Liver (tissue), 8 donors: ENCODE measurements at regions not wholly inside any gene's neighbourhood (a gene's known extent, or its start where the extent isn't known, plus 50 kb on each side); places are given as distances from the start of the nearest gene placed in this dataset.
"Not testable (repeated sequence)": the region's sequence is repeated elsewhere in the genome, so short reads cannot be mapped to it uniquely, and the experiment has no call there.

Experiments
- DNase-seq: peaks from one replicate; pipeline ENCODE4 v3.0.0-alpha.2; 2017; ENCODE audit warnings: low spot score
- H3K27ac ChIP-seq, 2 donors: one replicate each; pipeline ENCODE4 v1.7.0; 2013; ENCODE audit warnings: inconsistent platforms in 2 of 2, low read length in 2 of 2, control low read depth in 1 of 2, low read depth in 1 of 2, mild to moderate bottlenecking in 1 of 2
- H3K27me3 ChIP-seq, 4 donors: one replicate each; pipeline versions ENCODE4 v1.6.1 to v1.7.0; 2013; ENCODE audit warnings: low read length in 3 of 4, inconsistent platforms in 1 of 4, mild to moderate bottlenecking in 1 of 4, moderate library complexity in 1 of 4; ENCODE audit not compliant: control insufficient read depth in 4 of 4, insufficient read depth in 4 of 4
- H3K36me3 ChIP-seq, 4 donors: one replicate each; pipeline versions ENCODE4 v1.6.1 to v1.7.0; 2013; ENCODE audit warnings: low read length in 3 of 4, mild to moderate bottlenecking in 3 of 4, low read depth in 1 of 4, moderate library complexity in 1 of 4; ENCODE audit not compliant: control insufficient read depth in 4 of 4, insufficient read depth in 3 of 4
- H3K4me1 ChIP-seq, 4 donors: one replicate each; pipeline versions ENCODE4 v1.6.1 to v1.7.0; 2013; ENCODE audit warnings: low read length in 3 of 4, mild to moderate bottlenecking in 3 of 4, moderate library complexity in 1 of 4; ENCODE audit not compliant: control insufficient read depth in 4 of 4, insufficient read depth in 4 of 4
- H3K4me3 ChIP-seq, 3 donors: one replicate each; pipeline versions ENCODE4 v1.6.1 to v1.7.0; 2013; ENCODE audit warnings: low read length in 3 of 3, control low read depth in 1 of 3, low read depth in 1 of 3, mild to moderate bottlenecking in 1 of 3
- H3K9ac ChIP-seq, 2 donors: one replicate each; pipeline ENCODE4 v1.7.0; 2013; ENCODE audit warnings: low read length in 2 of 2, mild to moderate bottlenecking in 2 of 2, moderate library complexity in 2 of 2, control low read depth in 1 of 2, low read depth in 1 of 2
- H3K9me3 ChIP-seq, 4 donors: one replicate each; pipeline versions ENCODE4 v1.6.1 to v1.7.0; 2013; ENCODE audit warnings: low read length in 3 of 4; ENCODE audit not compliant: control insufficient read depth in 4 of 4
- ATF3 ChIP-seq: IDR thresholded peaks from 2 replicates; pipeline ENCODE4 v1.6.1; 2016; ENCODE audit warnings: antibody characterized with exemption
- CTCF ChIP-seq: fragments of 150-350 bp; IDR thresholded peaks from 2 replicates; pipeline ENCODE4 v1.5.1; 2017; ENCODE audit warnings: improper control_type of control experiment, low read depth, low read length; ENCODE audit not compliant: missing input control
- EGR1 ChIP-seq, 2 donors: IDR thresholded peaks; 2 replicates each; pipeline ENCODE4 v1.6.1; 2016 to 2018; ENCODE audit warnings: antibody characterized with exemption in 2 of 2, low read depth in 2 of 2
- RXRA ChIP-seq, 2 donors: IDR thresholded peaks; 2 replicates each; pipeline ENCODE4 v1.6.1; 2017 to 2018; ENCODE audit warnings: antibody characterized with exemption in 2 of 2, mild to moderate bottlenecking in 1 of 2
- SP1 ChIP-seq: IDR thresholded peaks from 2 replicates; pipeline ENCODE4 v1.6.1; 2018; ENCODE audit warnings: antibody characterized with exemption, mild to moderate bottlenecking
- TAF1 ChIP-seq: conservative IDR thresholded peaks from 2 replicates; pipeline ENCODE4 v1.6.1; 2016; ENCODE audit warnings: antibody characterized with exemption, mild to moderate bottlenecking
- YY1 ChIP-seq: IDR thresholded peaks from 2 replicates; pipeline ENCODE4 v1.6.1; 2016; ENCODE audit warnings: antibody characterized with exemption, mild to moderate bottlenecking
- ZBTB33 ChIP-seq: IDR thresholded peaks from 2 replicates; pipeline ENCODE4 v1.6.1; 2016; ENCODE audit warnings: antibody characterized with exemption
- whole genome bisulfite sequencing: extraction: QIAGEN DNeasy Blood & Tissue Kit; methylation state at CpG from one replicate; pipeline ENCODE4 v1.1.7; 2013; 5-methylcytosine and 5-hydroxymethylcytosine counted together
- donor health status: healthy.
- donor health status: healthy.
- donor health status: healthy.
- donor health status: healthy.
- donor health status: healthy.

GRCh38 chr11:34819740-34820482 lies 96.3 kb downstream of the APIP start:
- TF ChIP-seq YY1 (no peak), CTCF (no peak), RXRA (IDR thresholded peaks at IDR 0.05) (no peak), TAF1 (no peak), EGR1 (IDR thresholded peaks at IDR 0.05; ENCODE audit: low read depth in 2 of 2) (no peak), ATF3 (no peak), SP1 (no peak)
- no peaks in the 10 kb centered on the region for H3K36me3 ChIP-seq
- peaks cover 0 to 17% (median 10%) of the 10 kb centered on the region in 4 donors for H3K4me1 ChIP-seq
- DNase-seq = no peak
- H3K27ac ChIP-seq = no peak overlapping the region
- 84% methylated on average over 6 of the region's 6 CpGs for WGBS
- H3K4me3 ChIP-seq = no peak overlapping the region
- H3K9me3 ChIP-seq = no peaks in the 10 kb centered on the region
- no peaks in the 10 kb centered on the region for H3K27me3 ChIP-seq
- H3K9ac ChIP-seq = no peak overlapping the region

- peaks cover 0 to 10% (median 2%) of the 10 kb centered on the region in 4 donors for H3K4me1 ChIP-seq
- not testable (repeated sequence) for H3K4me3 ChIP-seq, H3K27me3 ChIP-seq, DNase-seq, H3K27ac ChIP-seq, H3K9me3 ChIP-seq, H3K36me3 ChIP-seq, H3K9ac ChIP-seq
- 92% methylated on average over 3 of the region's 3 CpGs for WGBS
Measured at GRCh38 chr11:34817812-34818211, 98.4 kb downstream of the APIP start.

GRCh38 chr11:34816698-34817213 lies 99.4 kb downstream of the APIP start:
- Histone ChIP-seq H3K36me3 (no peaks in the 10 kb centered on the region), H3K4me3 (no peak overlapping the region), H3K9ac (no peak overlapping the region), H3K4me1 (no peaks in the 10 kb centered on the region), H3K9me3 (peaks cover 0 to 2% (median 1%) of the 10 kb centered on the region in 4 donors), H3K27me3 (no peaks in the 10 kb centered on the region), H3K27ac (no peak overlapping the region)
- TF ChIP-seq ZBTB33 = no peak
- no peak for TF ChIP-seq TAF1
- no peak for DNase-seq
- WGBS = 91% methylated on average over 4 of the region's 4 CpGs
